PFSK-1 (cell line): ENCODE measurements at regions not wholly inside any gene's neighbourhood (a gene's known extent, or its start where the extent isn't known, plus 50 kb on each side); places are given as distances from the start of the nearest gene placed in this dataset.

Experiments used
- POLR2AphosphoS5 ChIP-seq: IDR thresholded peaks from 2 replicates; pipeline ENCODE4 v1.6.1; 2012; ENCODE audit warnings: low read depth, mild to moderate bottlenecking, control low read depth, low read length, moderate library complexity
- TAF1 ChIP-seq: IDR thresholded peaks from 2 replicates; pipeline ENCODE4 v1.6.1; 2012; ENCODE audit warnings: low read length, control low read depth, borderline replicate concordance; ENCODE audit not compliant: insufficient read depth
- TF ChIP-seq, protein P1 (sequence below), 2 experiments: IDR thresholded peaks; 2 replicates each; pipeline versions ENCODE4 v1.6.1 to v1.8.0; 2011 to 2012; ENCODE audit warnings: low read depth in 2 of 2, low read length in 2 of 2, control low read depth in 1 of 2, inconsistent platforms in 1 of 2, mild to moderate bottlenecking in 1 of 2, moderate library complexity in 1 of 2; ENCODE audit not compliant: insufficient read depth in 1 of 2

DNA sequence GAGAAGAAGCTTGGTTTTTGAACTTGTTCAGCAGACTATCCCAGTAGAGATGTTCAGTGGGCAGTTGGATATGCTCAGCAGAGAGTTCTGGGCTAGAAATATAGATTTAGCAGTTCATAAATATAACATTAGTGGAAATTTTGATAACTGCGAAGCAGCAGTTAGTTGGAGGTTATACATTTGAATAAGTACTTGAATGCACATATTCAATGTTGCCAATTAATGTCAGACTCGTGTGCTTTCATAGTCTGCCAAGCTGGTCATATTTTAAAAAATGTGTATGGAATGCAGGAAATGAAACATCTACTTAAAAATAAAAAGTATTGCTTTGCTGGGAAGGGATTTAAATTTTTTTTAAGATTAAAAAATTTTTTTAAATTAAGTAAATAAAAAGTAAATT, 92.5 kb upstream of the E2F3 start:
- no peak for TF ChIP-seq POLR2AphosphoS5
- TF ChIP-seq TAF1: no peak
- TF ChIP-seq, protein P1, sequence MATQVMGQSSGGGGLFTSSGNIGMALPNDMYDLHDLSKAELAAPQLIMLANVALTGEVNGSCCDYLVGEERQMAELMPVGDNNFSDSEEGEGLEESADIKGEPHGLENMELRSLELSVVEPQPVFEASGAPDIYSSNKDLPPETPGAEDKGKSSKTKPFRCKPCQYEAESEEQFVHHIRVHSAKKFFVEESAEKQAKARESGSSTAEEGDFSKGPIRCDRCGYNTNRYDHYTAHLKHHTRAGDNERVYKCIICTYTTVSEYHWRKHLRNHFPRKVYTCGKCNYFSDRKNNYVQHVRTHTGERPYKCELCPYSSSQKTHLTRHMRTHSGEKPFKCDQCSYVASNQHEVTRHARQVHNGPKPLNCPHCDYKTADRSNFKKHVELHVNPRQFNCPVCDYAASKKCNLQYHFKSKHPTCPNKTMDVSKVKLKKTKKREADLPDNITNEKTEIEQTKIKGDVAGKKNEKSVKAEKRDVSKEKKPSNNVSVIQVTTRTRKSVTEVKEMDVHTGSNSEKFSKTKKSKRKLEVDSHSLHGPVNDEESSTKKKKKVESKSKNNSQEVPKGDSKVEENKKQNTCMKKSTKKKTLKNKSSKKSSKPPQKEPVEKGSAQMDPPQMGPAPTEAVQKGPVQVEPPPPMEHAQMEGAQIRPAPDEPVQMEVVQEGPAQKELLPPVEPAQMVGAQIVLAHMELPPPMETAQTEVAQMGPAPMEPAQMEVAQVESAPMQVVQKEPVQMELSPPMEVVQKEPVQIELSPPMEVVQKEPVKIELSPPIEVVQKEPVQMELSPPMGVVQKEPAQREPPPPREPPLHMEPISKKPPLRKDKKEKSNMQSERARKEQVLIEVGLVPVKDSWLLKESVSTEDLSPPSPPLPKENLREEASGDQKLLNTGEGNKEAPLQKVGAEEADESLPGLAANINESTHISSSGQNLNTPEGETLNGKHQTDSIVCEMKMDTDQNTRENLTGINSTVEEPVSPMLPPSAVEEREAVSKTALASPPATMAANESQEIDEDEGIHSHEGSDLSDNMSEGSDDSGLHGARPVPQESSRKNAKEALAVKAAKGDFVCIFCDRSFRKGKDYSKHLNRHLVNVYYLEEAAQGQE (IDR thresholded peaks at IDR 0.05; ENCODE audit: insufficient read depth in 1 of 2, low read depth in 2 of 2, low read length in 2 of 2): no peak
